Breast epithelium (tissue), 3 donors: ENCODE measurements at regions not wholly inside any gene's neighbourhood (a gene's known extent, or its start where the extent isn't known, plus 50 kb on each side); places are given as distances from the start of the nearest gene placed in this dataset.

Experiments used
- CTCF ChIP-seq, 3 donors: fragments of 450-650 bp; IDR thresholded peaks; one replicate each; pipeline ENCODE4 v1.5.1; 2016 to 2017; ENCODE audit warnings: antibody characterized with exemption in 3 of 3, mild to moderate bottlenecking in 3 of 3, moderate library complexity in 3 of 3
- POLR2A ChIP-seq: fragments of 450-650 bp; IDR thresholded peaks from one replicate; pipeline ENCODE4 v1.6.1; 2016; ENCODE audit warnings: antibody characterized with exemption, mild to moderate bottlenecking, moderate library complexity
- POLR2AphosphoS5 ChIP-seq, 3 donors: sonication (generic); formaldehyde crosslinking; IDR thresholded peaks; one replicate each; pipeline ENCODE4 v1.6.1; 2017; ENCODE audit warnings: antibody characterized with exemption in 3 of 3

- TF ChIP-seq CTCF (IDR thresholded peaks at IDR 0.05), result no peak
- TF ChIP-seq POLR2A, result no peak
- no peak for TF ChIP-seq POLR2AphosphoS5 (IDR thresholded peaks at IDR 0.05)
These were observed 56.7 kb upstream of the NAA35 start for GRCh38 chr9:85884256-85884655.
